ENCODE measurements at regions not wholly inside any gene's neighbourhood (a gene's known extent, or its start where the extent isn't known, plus 50 kb on each side); places are given as distances from the start of the nearest gene placed in this dataset.
A peak's percentile ranks its signal among the peaks of the same experiment; 100 is the strongest.

- Histone ChIP-seq H3K4me3 (no peak overlapping the region), H3K9me3 (no peaks in the 10 kb centered on the region), H3K27me3 (no peaks in the 10 kb centered on the region), H3K4me1 (no peaks in the 10 kb centered on the region), H3K36me3 (replicated peaks in 1 of 2; ENCODE audit: insufficient read depth in 1 of 2, low read depth in 2 of 2) (no peaks in the 10 kb centered on the region), H3K27ac (no peak overlapping the region)
- DNase-seq (no peak), ATAC-seq (no peak)
- intact Hi-C loops (cut with DNase I): no loop called here
- WGBS, 2 donors: 47 to 59% methylated on average over 1 of the region's 1 CpG
- TF ChIP-seq CTCF (IDR thresholded peaks at IDR 0.05) (no peak), POLR2A (IDR thresholded peaks at IDR 0.05) (no peak)
These were observed 301.7 kb downstream of the CENPW start for GRCh38 chr6:126641641-126642040.

DNA sequence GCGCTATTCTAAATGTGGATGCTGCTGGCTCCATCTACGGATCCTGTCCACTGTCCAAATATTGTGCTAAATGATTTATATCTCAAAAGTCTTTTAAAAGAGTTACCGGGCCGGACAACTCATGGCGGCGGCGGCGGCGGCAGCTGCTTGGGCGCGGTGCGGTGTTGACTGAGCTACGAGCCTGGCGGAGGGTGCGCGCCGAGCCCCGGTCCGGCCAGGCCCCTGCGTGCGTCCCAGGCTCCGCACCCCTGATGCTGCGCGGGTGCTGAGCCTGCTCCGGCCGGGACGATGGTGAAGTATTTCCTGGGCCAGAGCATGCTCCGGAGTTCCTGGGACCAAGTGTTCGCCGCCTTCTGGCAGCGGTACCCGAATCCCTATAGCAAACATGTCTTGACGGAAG is 303.4 kb downstream of the CENPW start:
- ATAC-seq (no peak), DNase-seq (no peak)
- Histone ChIP-seq H3K27me3 (no peaks in the 10 kb centered on the region), H3K4me1 (no peaks in the 10 kb centered on the region), H3K36me3 (replicated peaks in 1 of 2; ENCODE audit: insufficient read depth in 1 of 2, low read depth in 2 of 2) (no peaks in the 10 kb centered on the region), H3K4me3 (no peak overlapping the region), H3K27ac (no peak overlapping the region), H3K9me3 (no peaks in the 10 kb centered on the region)
- TF ChIP-seq CTCF (IDR thresholded peaks at IDR 0.05) (no peak), POLR2A (IDR thresholded peaks at IDR 0.05) (no peak)
- intact Hi-C loops (cut with DNase I): no loop called here
- 92 to 94% methylated on average over 22 to 31 of the region's 33 CpGs for WGBS, 2 donors

GRCh38 chr6:126650931-126651330 is 311.0 kb downstream of the CENPW start:
- Histone ChIP-seq H3K27me3 (no peaks in the 10 kb centered on the region), H3K27ac (no peak overlapping the region), H3K4me3 (no peak overlapping the region), H3K4me1 (no peaks in the 10 kb centered on the region), H3K36me3 (replicated peaks in 1 of 2; ENCODE audit: insufficient read depth in 1 of 2, low read depth in 2 of 2) (no peaks in the 10 kb centered on the region), H3K9me3 (no peaks in the 10 kb centered on the region)
- WGBS, 2 donors: 13 to 21% methylated on average over 2 of the region's 2 CpGs
- DNase-seq (no peak), ATAC-seq (no peak)
- no peak for TF ChIP-seq CTCF (IDR thresholded peaks at IDR 0.05)
- no peak for TF ChIP-seq POLR2A (IDR thresholded peaks at IDR 0.05)
- intact Hi-C loops (cut with DNase I): no loop called here

GRCh38 chr6:126657561-126658175 is 317.8 kb downstream of the CENPW start:
- Histone ChIP-seq H3K27ac (no peak overlapping the region), H3K4me1 (no peaks in the 10 kb centered on the region), H3K27me3 (no peaks in the 10 kb centered on the region), H3K36me3 (replicated peaks in 1 of 2; ENCODE audit: insufficient read depth in 1 of 2, low read depth in 2 of 2) (no peaks in the 10 kb centered on the region), H3K9me3 (no peaks in the 10 kb centered on the region), H3K4me3 (no peak overlapping the region)
- TF ChIP-seq CTCF (IDR thresholded peaks at IDR 0.05) (peak in 6 of 7 experiments; percentile 31 to 55 (median 40)), POLR2A (IDR thresholded peaks at IDR 0.05) (no peak)
- intact Hi-C loops (cut with DNase I): no loop called here
- ATAC-seq (peak; percentile 62), DNase-seq (peak in 1 of 4 donors; percentile 14)
- WGBS, 2 donors: 18 to 20% methylated on average over 3 of the region's 3 CpGs

DNA sequence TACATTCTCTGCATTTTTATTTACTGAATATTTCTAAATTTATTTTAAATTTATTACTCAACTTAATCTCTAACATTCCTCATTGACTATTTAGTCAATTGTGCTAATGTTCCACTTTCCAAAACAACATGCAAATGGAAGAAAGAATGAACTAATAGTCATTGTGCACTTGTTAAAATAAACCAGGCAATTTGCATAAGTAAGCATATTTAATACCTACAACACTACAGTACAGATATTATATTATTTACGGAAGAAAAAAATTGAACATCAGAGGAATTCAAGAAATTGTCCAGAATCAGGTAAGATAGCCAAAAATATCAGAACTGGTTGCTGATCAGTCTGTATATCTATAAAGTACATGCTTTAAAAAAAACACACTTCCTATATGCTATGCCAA is 320.5 kb downstream of the CENPW start:
- WGBS, 2 donors: 73 to 79% methylated on average over 1 of the region's 1 CpG
- ATAC-seq: no peak

More for the DNA sequence above, 320.5 kb downstream of the CENPW start:
- Histone ChIP-seq H3K4me1 (no peaks in the 10 kb centered on the region), H3K27me3 (no peaks in the 10 kb centered on the region), H3K9me3 (no peaks in the 10 kb centered on the region), H3K36me3 (replicated peaks in 1 of 2; ENCODE audit: insufficient read depth in 1 of 2, low read depth in 2 of 2) (no peaks in the 10 kb centered on the region), H3K4me3 (no peak overlapping the region), H3K27ac (no peak overlapping the region)
- intact Hi-C loops (cut with DNase I): no loop called here
- TF ChIP-seq CTCF (IDR thresholded peaks at IDR 0.05): no peak
- no peak for TF ChIP-seq POLR2A (IDR thresholded peaks at IDR 0.05)
- DNase-seq: no peak

All from body of pancreas (tissue), 4 donors.